A673 (cell line): ENCODE measurements at regions not wholly inside any gene's neighbourhood (a gene's known extent, or its start where the extent isn't known, plus 50 kb on each side); places are given as distances from the start of the nearest gene placed in this dataset.

Source experiments
- BruUV-seq: library from RNA; stranded (reverse); fragments of 400-500 nt; replicated peaks from 2 replicates; lab custom pipeline; 2021; lab: Mats Ljungman, UMichigan
- CTCF ChIA-PET: fragments of 300-600 bp; sonication (Branson Sonifier 250); formaldehyde crosslinking; loops from one replicate; lab custom pipeline; 2022; ENCODE audit warnings: antibody characterized with exemption; lab: Charles Lee
- POLR2A ChIA-PET: fragments of 300-600 bp; sonication (Branson Sonifier 250); formaldehyde crosslinking; loops from one replicate; lab custom pipeline; 2022; ENCODE audit warnings: antibody characterized with exemption; ENCODE audit not compliant: low non-redundant PET; lab: Charles Lee
- DNase-seq: peaks from one replicate; pipeline ENCODE4 v3.0.0-alpha.2; 2015; ENCODE audit warnings: low spot score
- H3K27ac ChIP-seq: fragments of 200-600 bp; sonication (generic); 2 replicates; pipeline ENCODE4 v1.5.1; 2016; ENCODE audit warnings: mixed run types, low read depth, mild to moderate bottlenecking, mixed read lengths, antibody characterized with exemption, low read length; ENCODE audit not compliant: poor library complexity, severe bottlenecking
- H3K27me3 ChIP-seq: fragments of 200-600 bp; sonication (generic); replicated peaks from 2 replicates; pipeline ENCODE4 v1.6.1; 2017; ENCODE audit warnings: mixed run types, low read depth, mild to moderate bottlenecking, mixed read lengths, antibody characterized with exemption, low read length; ENCODE audit not compliant: insufficient read depth, poor library complexity
- H3K36me3 ChIP-seq: fragments of 200-600 bp; sonication (generic); 2 replicates; pipeline ENCODE4 v1.6.1; 2016; ENCODE audit warnings: mixed run types, mild to moderate bottlenecking, mixed read lengths, antibody characterized with exemption, low read length; ENCODE audit not compliant: insufficient read depth, poor library complexity, severe bottlenecking
- H3K4me1 ChIP-seq: fragments of 200-600 bp; sonication (generic); 2 replicates; pipeline ENCODE4 v1.6.1; 2017; ENCODE audit warnings: mixed run types, mild to moderate bottlenecking, mixed read lengths, antibody characterized with exemption, low read length; ENCODE audit not compliant: insufficient read depth, poor library complexity, severe bottlenecking
- H3K4me3 ChIP-seq: fragments of 200-600 bp; sonication (generic); 2 replicates; pipeline ENCODE4 v1.5.1; 2016; ENCODE audit warnings: low read depth, mixed run types, mild to moderate bottlenecking, mixed read lengths, low read length; ENCODE audit not compliant: poor library complexity, severe bottlenecking
- H3K9me3 ChIP-seq: fragments of 200-600 bp; sonication (generic); 2 replicates; pipeline ENCODE4 v1.6.1; 2016; ENCODE audit warnings: mixed run types, low read depth, mild to moderate bottlenecking, mixed read lengths, antibody characterized with exemption, low read length; ENCODE audit not compliant: poor library complexity, severe bottlenecking
- CTCF ChIP-seq: fragments of 300-800, 200-600 bp; sonication (generic); conservative IDR thresholded peaks from 2 replicates; pipeline ENCODE4 v1.5.1; 2017; ENCODE audit warnings: low read depth, mild to moderate bottlenecking, antibody characterized with exemption, low read length, moderate library complexity, mixed read lengths
- EZH2 ChIP-seq: fragments of 200-600 bp; sonication (generic); IDR thresholded peaks from 2 replicates; pipeline ENCODE4 v1.6.1; 2017; ENCODE audit warnings: borderline replicate concordance, low read depth, mild to moderate bottlenecking, mixed read lengths, antibody characterized with exemption, low read length; ENCODE audit not compliant: poor library complexity, severe bottlenecking
- intact Hi-C: fragments of 100-400 bp; cut with micrococcal nuclease; formaldehyde crosslinking; loops from one replicate; pipeline ENCODE4 v1.10.0; 2022; ENCODE audit not compliant: unreplicated experiment

DNA sequence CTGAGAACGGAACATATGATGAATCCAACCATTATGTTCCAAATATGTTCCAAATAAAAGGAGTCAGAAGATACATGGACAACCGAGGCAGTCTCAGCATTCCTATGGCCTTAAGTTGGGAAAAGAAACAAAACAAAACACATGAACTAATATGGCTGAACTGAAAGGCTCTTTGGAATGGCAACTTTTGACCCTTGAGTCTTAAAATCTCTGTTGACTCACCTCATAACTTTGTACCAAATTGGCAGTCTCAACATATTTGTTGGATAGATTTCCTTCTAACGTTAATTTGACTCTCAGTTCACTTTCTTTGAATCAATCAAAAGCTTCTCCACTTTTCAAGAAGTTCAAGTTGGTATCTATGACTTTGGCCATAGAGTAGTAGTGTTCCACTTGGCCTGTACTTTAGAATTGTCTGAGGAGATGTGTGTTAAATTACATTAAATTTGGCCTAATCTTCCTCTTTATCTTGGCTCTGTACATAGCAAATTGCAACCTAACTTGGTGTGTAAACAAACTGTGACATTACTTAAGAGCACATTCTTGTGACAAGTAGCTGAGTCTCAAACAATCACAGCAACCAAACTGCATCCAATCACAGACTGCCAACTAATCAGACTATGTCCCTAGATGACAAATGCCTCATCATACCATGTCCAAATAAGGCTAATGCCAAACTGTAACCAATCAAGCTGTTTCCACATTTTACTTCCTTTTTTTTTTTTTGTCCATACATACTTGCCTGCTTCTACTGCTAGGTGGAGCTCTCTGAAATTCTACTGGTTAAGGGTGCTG, 208.8 kb downstream of the BMP2 start:
- Histone ChIP-seq H3K27ac (no peak overlapping the region), H3K27me3 (no peaks in the 10 kb centered on the region), H3K9me3 (peaks cover 26% of the 10 kb centered on the region), H3K4me1 (no peaks in the 10 kb centered on the region), H3K4me3 (no peak overlapping the region), H3K36me3 (no peaks in the 10 kb centered on the region)
- ChIA-PET CTCF (no interaction called here), POLR2A (no interaction called here)
- intact Hi-C loops: no loop called here
- DNase-seq: no peak
- no peak for TF ChIP-seq CTCF
- no peak for TF ChIP-seq EZH2
- BruUV-seq: no TSS peak

- ChIA-PET POLR2A (no interaction called here), CTCF (no interaction called here)
- Histone ChIP-seq H3K27ac (no peak overlapping the region), H3K9me3 (peaks cover 14% of the 10 kb centered on the region), H3K27me3 (no peaks in the 10 kb centered on the region), H3K36me3 (no peaks in the 10 kb centered on the region), H3K4me3 (no peak overlapping the region), H3K4me1 (no peaks in the 10 kb centered on the region)
- no TSS peak for BruUV-seq
- DNase-seq: no peak
- TF ChIP-seq CTCF: no peak
- TF ChIP-seq EZH2: no peak
- intact Hi-C loops: no loop called here
These were observed 212.1 kb downstream of the BMP2 start for GRCh38 chr20:6979621-6980020.

DNA sequence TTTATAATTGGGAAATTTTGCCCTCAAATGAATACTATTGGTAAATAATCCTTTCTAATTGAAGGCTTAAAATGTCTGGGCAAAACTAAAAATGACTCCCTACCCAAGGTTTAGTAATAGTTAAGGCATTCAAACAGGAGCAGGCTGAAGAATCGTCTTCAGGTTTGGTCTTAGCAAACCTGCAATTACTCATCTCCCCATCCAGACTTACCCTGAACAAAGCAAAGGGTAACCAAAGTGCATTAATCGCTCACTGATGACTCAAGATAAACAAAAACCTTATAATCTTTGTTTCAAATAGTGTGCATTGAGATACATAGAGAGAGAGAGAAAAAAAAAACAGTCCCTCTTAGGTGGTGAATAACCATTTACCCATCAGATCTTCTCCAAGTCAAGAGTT, 225.5 kb downstream of the BMP2 start:
- intact Hi-C loops: no loop called here
- no TSS peak for BruUV-seq
- POLR2A ChIA-PET: no interaction called here

More for the DNA sequence above, 225.5 kb downstream of the BMP2 start:
- no peak for DNase-seq
- CTCF ChIA-PET: no interaction called here
- H3K4me3 ChIP-seq: no peak overlapping the region
- H3K9me3 ChIP-seq: no peaks in the 10 kb centered on the region
- H3K27ac ChIP-seq: no peak overlapping the region
- TF ChIP-seq EZH2: no peak
- TF ChIP-seq CTCF: no peak
- H3K27me3 ChIP-seq: no peaks in the 10 kb centered on the region
- no peaks in the 10 kb centered on the region for H3K4me1 ChIP-seq
- no peaks in the 10 kb centered on the region for H3K36me3 ChIP-seq
